Fibroblast of skin of back (primary cell): ENCODE measurements at regions not wholly inside any gene's neighbourhood (a gene's known extent, or its start where the extent isn't known, plus 50 kb on each side); places are given as distances from the start of the nearest gene placed in this dataset.

ENCODE experiments used
- DNase-seq: peaks from one replicate; pipeline ENCODE4 v3.0.0-alpha.2; 2013

GRCh38 chr5:168104811-168105481, 186.5 kb upstream of the WWC1 start:
- DNase-seq: peak; percentile 55

- DNase-seq: peak; percentile 85
Measured at GRCh38 chr5:168106008-168106761, 185.3 kb upstream of the WWC1 start.

GRCh38 chr5:168109441-168109840, 182.0 kb upstream of the WWC1 start:
- DNase-seq: peak; percentile 69

- DNase-seq: no peak
Measured at GRCh38 chr5:168110384-168110783, 181.1 kb upstream of the WWC1 start.

- no peak for DNase-seq
Measured at GRCh38 chr5:168110870-168111832, 180.3 kb upstream of the WWC1 start.

GRCh38 chr5:168114444-168115017, 176.9 kb upstream of the WWC1 start:
- peak; percentile 56 for DNase-seq

GRCh38 chr5:168117469-168117868, 174.0 kb upstream of the WWC1 start:
- no peak for DNase-seq

- no peak for DNase-seq
Measured at GRCh38 chr5:168118042-168118668, 173.3 kb upstream of the WWC1 start.

- DNase-seq: no peak
Measured at GRCh38 chr5:168120401-168121137, 170.9 kb upstream of the WWC1 start.

- DNase-seq: no peak
Measured at GRCh38 chr5:168121138-168121494, 170.3 kb upstream of the WWC1 start.

- DNase-seq: no peak
Measured at GRCh38 chr5:168123631-168124528, 167.6 kb upstream of the WWC1 start.

- DNase-seq: no peak
Measured at GRCh38 chr5:168125445-168126199, 165.8 kb upstream of the WWC1 start.

- DNase-seq: no peak
Measured at GRCh38 chr5:168126606-168127005, 164.8 kb upstream of the WWC1 start.

GRCh38 chr5:168128111-168128510, 163.3 kb upstream of the WWC1 start:
- no peak for DNase-seq

GRCh38 chr5:168128557-168128956, 162.9 kb upstream of the WWC1 start:
- no peak for DNase-seq

GRCh38 chr5:168131519-168131918, 159.9 kb upstream of the WWC1 start:
- DNase-seq: no peak

GRCh38 chr5:168132241-168132641, 159.2 kb upstream of the WWC1 start:
- DNase-seq: peak; percentile 78

GRCh38 chr5:168135897-168136296, 155.5 kb upstream of the WWC1 start:
- DNase-seq: no peak

GRCh38 chr5:168136340-168136739, 155.1 kb upstream of the WWC1 start:
- DNase-seq: no peak

- no peak for DNase-seq
Measured at GRCh38 chr5:168137265-168137664, 154.2 kb upstream of the WWC1 start.
